ENCODE measurements at regions not wholly inside any gene's neighbourhood (a gene's known extent, or its start where the extent isn't known, plus 50 kb on each side); places are given as distances from the start of the nearest gene placed in this dataset.
"Not testable (repeated sequence)": the region's sequence is repeated elsewhere in the genome, so short reads cannot be mapped to it uniquely, and the experiment has no call there.

- peak; percentile 35 for DNase-seq (ENCODE audit: low spot score)
Measured at GRCh38 chr14:38053666-38054065, 154.0 kb upstream of the SSTR1 start.

- no peak for DNase-seq (ENCODE audit: low spot score)
Measured at GRCh38 chr14:38056270-38056669, 151.4 kb upstream of the SSTR1 start.

- not testable (repeated sequence) for DNase-seq (ENCODE audit: low spot score)
Measured at GRCh38 chr14:38062223-38062622, 145.5 kb upstream of the SSTR1 start.

- no peak for DNase-seq (ENCODE audit: low spot score)
Measured at GRCh38 chr14:38063711-38064320, 143.9 kb upstream of the SSTR1 start.

GRCh38 chr14:38065106-38065762 is 142.5 kb upstream of the SSTR1 start:
- no peak for DNase-seq (ENCODE audit: low spot score)

- DNase-seq (ENCODE audit: low spot score) = no peak
Measured at GRCh38 chr14:38070061-38070588, 137.6 kb upstream of the SSTR1 start.

GRCh38 chr14:38073641-38074040 is 134.1 kb upstream of the SSTR1 start:
- DNase-seq (ENCODE audit: low spot score) = no peak

- DNase-seq (ENCODE audit: low spot score) = no peak
Measured at GRCh38 chr14:38074081-38074480, 133.6 kb upstream of the SSTR1 start.

GRCh38 chr14:38074754-38075153 is 132.9 kb upstream of the SSTR1 start:
- DNase-seq (ENCODE audit: low spot score) = no peak

GRCh38 chr14:38078393-38078792 is 129.3 kb upstream of the SSTR1 start:
- DNase-seq (ENCODE audit: low spot score) = no peak

- DNase-seq (ENCODE audit: low spot score) = no peak
Measured at GRCh38 chr14:38079268-38079667, 128.4 kb upstream of the SSTR1 start.

- DNase-seq (ENCODE audit: low spot score) = peak; percentile 22
Measured at GRCh38 chr14:38079886-38080285, 127.8 kb upstream of the SSTR1 start.

GRCh38 chr14:38080696-38081095 is 127.0 kb upstream of the SSTR1 start:
- DNase-seq (ENCODE audit: low spot score) = no peak

GRCh38 chr14:38083039-38083438 is 124.7 kb upstream of the SSTR1 start:
- DNase-seq (ENCODE audit: low spot score) = no peak

GRCh38 chr14:38089123-38089522 is 118.6 kb upstream of the SSTR1 start:
- DNase-seq (ENCODE audit: low spot score) = no peak

- no peak for DNase-seq (ENCODE audit: low spot score)
Measured at GRCh38 chr14:38090506-38090905, 117.2 kb upstream of the SSTR1 start.

GRCh38 chr14:38098074-38098836 is 109.4 kb upstream of the SSTR1 start:
- DNase-seq (ENCODE audit: low spot score) = no peak

- DNase-seq (ENCODE audit: low spot score) = no peak
Measured at GRCh38 chr14:38101679-38102078, 106.0 kb upstream of the SSTR1 start.

GRCh38 chr14:38103542-38104225 is 104.0 kb upstream of the SSTR1 start:
- no peak for DNase-seq (ENCODE audit: low spot score)

- DNase-seq (ENCODE audit: low spot score) = no peak
Measured at GRCh38 chr14:38105106-38105702, 102.5 kb upstream of the SSTR1 start.

- no peak for DNase-seq (ENCODE audit: low spot score)
Measured at GRCh38 chr14:38107216-38107631, 100.5 kb upstream of the SSTR1 start.

- peak; percentile 82 for DNase-seq (ENCODE audit: low spot score)
Measured at GRCh38 chr14:38108681-38109080, 99.0 kb upstream of the SSTR1 start.

Measured in umbilical cord (tissue), 1 donor.